Neural crest cell (in vitro differentiated cells): ENCODE measurements at regions not wholly inside any gene's neighbourhood (a gene's known extent, or its start where the extent isn't known, plus 50 kb on each side); places are given as distances from the start of the nearest gene placed in this dataset.

ENCODE experiments used
- DNase-seq: peaks from one replicate; pipeline ENCODE4 v3.0.0; 2021; ENCODE audit warnings: low read depth, mixed read lengths, low spot score
- H3K27ac Mint-ChIP-seq: one replicate; pipeline ENCODE4 v1.8.0; 2021; ENCODE audit warnings: mild to moderate bottlenecking, mixed read lengths; ENCODE audit not compliant: unreplicated experiment
- H3K27me3 Mint-ChIP-seq: 2 replicates; pipeline ENCODE4 v1.8.0; 2021; ENCODE audit warnings: low read depth, mild to moderate bottlenecking, mixed read lengths
- H3K36me3 Mint-ChIP-seq: 2 replicates; pipeline ENCODE4 v1.8.0; 2021; ENCODE audit warnings: low read depth, mild to moderate bottlenecking, mixed read lengths
- H3K4me1 Mint-ChIP-seq: 2 replicates; pipeline ENCODE4 v1.8.0; 2021; ENCODE audit warnings: mixed read lengths
- H3K4me3 Mint-ChIP-seq: one replicate; pipeline ENCODE4 v1.8.0; 2021; ENCODE audit warnings: mild to moderate bottlenecking, mixed read lengths
- H3K9me3 Mint-ChIP-seq: 2 replicates; pipeline ENCODE4 v1.8.0; 2021; ENCODE audit warnings: mixed read lengths
- TF ChIP-seq, protein P1 (sequence below): fragments of 200-600 bp; sonication (generic); conservative IDR thresholded peaks from 2 replicates; pipeline ENCODE4 v1.5.0; 2021; ENCODE audit warnings: antibody characterized with exemption, mild to moderate bottlenecking

DNA sequence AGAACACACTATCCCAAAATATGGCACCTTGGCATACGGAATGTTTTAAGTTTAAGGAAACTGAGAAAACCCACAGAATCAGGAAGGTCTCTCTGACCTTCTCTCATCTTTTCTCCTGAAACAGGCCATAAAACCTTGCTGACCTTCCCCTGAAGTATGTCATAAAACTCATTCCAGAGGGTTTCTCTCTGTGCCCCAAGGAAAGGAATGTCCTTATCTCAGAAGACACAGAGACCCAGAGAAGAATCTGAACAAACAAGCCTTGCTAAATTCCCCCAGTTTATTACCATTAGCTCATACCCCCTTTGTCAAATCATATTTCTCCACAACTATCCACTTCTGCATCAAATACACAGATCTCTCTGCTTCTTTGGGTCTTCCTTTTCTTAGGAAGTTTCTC, 603.1 kb downstream of the MCTP2 start:
- Mint-ChIP-seq H3K4me3 (no peak overlapping the region), H3K27ac (no peak overlapping the region), H3K9me3 (peaks cover 8% of the 10 kb centered on the region), H3K27me3 (no peaks in the 10 kb centered on the region), H3K4me1 (no peaks in the 10 kb centered on the region), H3K36me3 (peaks cover 4% of the 10 kb centered on the region)
- DNase-seq, result no peak
- TF ChIP-seq, protein P1, sequence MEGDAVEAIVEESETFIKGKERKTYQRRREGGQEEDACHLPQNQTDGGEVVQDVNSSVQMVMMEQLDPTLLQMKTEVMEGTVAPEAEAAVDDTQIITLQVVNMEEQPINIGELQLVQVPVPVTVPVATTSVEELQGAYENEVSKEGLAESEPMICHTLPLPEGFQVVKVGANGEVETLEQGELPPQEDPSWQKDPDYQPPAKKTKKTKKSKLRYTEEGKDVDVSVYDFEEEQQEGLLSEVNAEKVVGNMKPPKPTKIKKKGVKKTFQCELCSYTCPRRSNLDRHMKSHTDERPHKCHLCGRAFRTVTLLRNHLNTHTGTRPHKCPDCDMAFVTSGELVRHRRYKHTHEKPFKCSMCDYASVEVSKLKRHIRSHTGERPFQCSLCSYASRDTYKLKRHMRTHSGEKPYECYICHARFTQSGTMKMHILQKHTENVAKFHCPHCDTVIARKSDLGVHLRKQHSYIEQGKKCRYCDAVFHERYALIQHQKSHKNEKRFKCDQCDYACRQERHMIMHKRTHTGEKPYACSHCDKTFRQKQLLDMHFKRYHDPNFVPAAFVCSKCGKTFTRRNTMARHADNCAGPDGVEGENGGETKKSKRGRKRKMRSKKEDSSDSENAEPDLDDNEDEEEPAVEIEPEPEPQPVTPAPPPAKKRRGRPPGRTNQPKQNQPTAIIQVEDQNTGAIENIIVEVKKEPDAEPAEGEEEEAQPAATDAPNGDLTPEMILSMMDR, result no peak

DNA sequence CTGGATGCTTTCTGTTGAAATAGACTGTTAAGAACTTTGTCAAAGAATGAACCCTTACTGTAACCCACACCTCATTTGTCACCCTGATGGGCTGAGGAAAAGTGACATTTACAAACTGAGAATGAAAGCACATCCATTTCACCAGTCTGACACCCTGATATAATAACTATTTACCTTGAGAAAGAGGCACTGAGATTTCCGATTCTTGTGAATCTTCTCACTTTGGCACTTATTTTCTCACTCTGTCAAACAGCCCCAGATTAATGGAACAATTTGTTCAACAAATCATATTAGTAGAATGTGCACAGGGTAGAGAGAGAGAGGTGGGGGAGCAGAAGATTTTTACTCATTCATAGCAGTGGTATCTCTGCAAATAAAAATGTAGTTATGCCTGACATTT, 606.9 kb downstream of the MCTP2 start:
- no peaks in the 10 kb centered on the region for H3K4me1 Mint-ChIP-seq
- H3K4me3 Mint-ChIP-seq, result no peak overlapping the region
- H3K27me3 Mint-ChIP-seq, result no peaks in the 10 kb centered on the region
- peaks cover 14% of the 10 kb centered on the region for H3K36me3 Mint-ChIP-seq
- no peak overlapping the region for H3K27ac Mint-ChIP-seq
- peaks cover 9% of the 10 kb centered on the region for H3K9me3 Mint-ChIP-seq
- TF ChIP-seq, protein P1, result no peak
- DNase-seq, result no peak

DNA sequence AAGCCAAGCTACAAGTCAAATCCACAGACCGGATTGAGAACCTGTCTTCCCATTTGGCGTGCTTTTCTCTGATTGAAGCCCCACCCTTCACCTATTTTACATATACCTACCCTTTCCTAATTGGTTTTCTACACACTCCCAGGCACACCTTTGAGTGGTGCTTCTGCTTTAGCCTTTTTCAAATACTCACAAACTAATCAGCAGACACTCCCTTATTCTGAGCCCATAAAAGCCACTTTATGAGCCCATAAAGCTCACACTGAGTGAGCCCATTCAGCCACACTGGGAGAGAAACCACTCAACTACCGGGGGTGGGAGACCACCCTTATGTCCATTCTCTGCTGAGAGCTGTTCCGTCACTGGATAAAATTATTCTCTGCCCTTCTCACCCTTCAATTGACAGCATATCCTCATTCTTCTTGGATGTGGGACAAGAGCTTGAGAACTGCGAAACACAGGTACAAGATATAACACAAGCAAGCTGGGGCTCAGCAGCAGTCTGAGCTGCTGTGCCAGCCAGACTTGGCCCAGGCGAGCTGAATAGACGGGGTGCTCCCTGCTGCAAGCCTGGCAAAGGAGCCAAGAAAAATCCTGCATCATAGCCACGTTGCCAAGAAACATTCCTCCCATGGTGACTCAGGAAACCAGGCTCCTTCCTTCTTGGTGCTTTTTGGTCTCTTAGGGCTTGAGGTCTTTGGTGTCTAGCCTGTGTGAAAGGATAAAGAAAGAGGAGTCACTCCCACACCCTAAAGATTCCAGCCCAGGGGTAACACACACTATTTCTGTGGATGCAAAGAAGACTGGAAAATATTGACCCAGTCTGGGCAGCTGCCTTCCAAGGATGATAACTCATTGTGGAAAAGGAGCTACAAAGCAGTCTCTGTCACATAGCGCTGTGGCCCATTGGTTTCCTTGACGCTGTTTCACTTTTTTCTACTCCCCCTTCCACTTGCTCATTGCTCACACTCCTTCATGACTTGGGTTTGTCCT, 609.7 kb downstream of the MCTP2 start:
- TF ChIP-seq, protein P1, result no peak
- Mint-ChIP-seq H3K36me3 (peaks cover 16% of the 10 kb centered on the region), H3K27me3 (no peaks in the 10 kb centered on the region), H3K4me3 (no peak overlapping the region), H3K27ac (peak overlapping the region; percentile 4), H3K4me1 (peaks cover 22% of the 10 kb centered on the region), H3K9me3 (peaks cover 7% of the 10 kb centered on the region)
- no peak for DNase-seq

DNA sequence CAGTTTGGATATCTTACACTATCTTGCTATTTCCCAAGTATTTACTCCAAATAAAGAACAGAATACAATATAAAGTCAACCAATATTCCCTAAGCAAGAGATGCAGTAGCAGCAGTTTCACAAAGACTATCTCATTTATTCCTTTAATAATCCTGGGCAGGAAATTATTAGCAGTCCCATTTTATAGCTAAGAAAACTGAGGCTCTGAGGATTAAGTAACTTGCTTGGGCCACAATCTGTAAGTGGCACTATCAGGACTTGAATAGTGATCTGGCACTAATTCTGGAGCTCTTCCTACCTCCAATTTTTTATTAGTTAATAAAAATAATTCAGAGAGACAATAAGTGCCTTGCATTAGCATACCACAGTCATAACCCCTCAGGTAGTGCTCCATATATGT, 611.7 kb downstream of the MCTP2 start:
- DNase-seq, result no peak
- Mint-ChIP-seq H3K27me3 (no peaks in the 10 kb centered on the region), H3K4me3 (no peak overlapping the region), H3K4me1 (peaks cover 26% of the 10 kb centered on the region), H3K27ac (no peak overlapping the region), H3K36me3 (peaks cover 23% of the 10 kb centered on the region), H3K9me3 (peaks cover 13% of the 10 kb centered on the region)
- TF ChIP-seq, protein P1, result no peak

DNA sequence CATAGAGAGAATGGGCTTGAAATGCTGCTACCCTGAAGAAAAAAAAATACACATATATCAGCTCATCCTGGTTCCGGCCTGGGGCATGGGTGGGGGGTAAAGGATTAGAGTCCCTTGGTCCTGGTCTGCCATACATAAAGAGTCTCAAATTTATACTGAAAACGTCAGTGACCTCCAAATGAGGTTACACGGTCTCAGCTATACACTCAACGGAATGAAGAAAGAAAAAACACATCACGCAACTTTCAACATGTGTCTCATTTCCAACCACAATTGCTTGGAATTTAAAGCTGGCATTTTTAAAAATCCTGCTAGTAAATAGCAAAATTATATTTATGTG, 612.8 kb downstream of the MCTP2 start:
- H3K27me3 Mint-ChIP-seq, result no peaks in the 10 kb centered on the region
- H3K27ac Mint-ChIP-seq, result no peak overlapping the region
- peaks cover 15% of the 10 kb centered on the region for H3K9me3 Mint-ChIP-seq
- peaks cover 26% of the 10 kb centered on the region for H3K4me1 Mint-ChIP-seq
- H3K4me3 Mint-ChIP-seq, result peak overlapping the region; percentile 43
- TF ChIP-seq, protein P1, result no peak
- H3K36me3 Mint-ChIP-seq, result peaks cover 20% of the 10 kb centered on the region
- no peak for DNase-seq
